Neural cell (in vitro differentiated cells): ENCODE measurements at regions not wholly inside any gene's neighbourhood (a gene's known extent, or its start where the extent isn't known, plus 50 kb on each side); places are given as distances from the start of the nearest gene placed in this dataset.

Experiments
- EP300 ChIP-seq: fragments of 450-650 bp; conservative IDR thresholded peaks from 2 replicates; pipeline ENCODE4 v1.6.1; 2014; ENCODE audit warnings: antibody characterized with exemption, mild to moderate bottlenecking, moderate library complexity; ENCODE audit not compliant: poor library complexity, severe bottlenecking
- EZH2 ChIP-seq: fragments of 200-600, 300-800 bp; shearing (Covaris generic), sonication (generic); IDR thresholded peaks from 2 replicates; pipeline ENCODE4 v1.6.1; 2014; ENCODE audit warnings: antibody characterized with exemption, low read length, borderline replicate concordance, mild to moderate bottlenecking; ENCODE audit not compliant: insufficient read depth, poor library complexity, severe bottlenecking
- MXI1 ChIP-seq: fragments of 450-650 bp; conservative IDR thresholded peaks from 2 replicates; pipeline ENCODE4 v1.6.1; 2014; ENCODE audit warnings: antibody characterized with exemption, mild to moderate bottlenecking; ENCODE audit not compliant: poor library complexity, severe bottlenecking
- POLR2AphosphoS5 ChIP-seq: IDR thresholded peaks from 2 replicates; pipeline ENCODE4 v1.6.1; 2012
- RAD21 ChIP-seq: fragments of 450-650 bp; conservative IDR thresholded peaks from 2 replicates; pipeline ENCODE4 v1.6.1; 2014; ENCODE audit warnings: antibody characterized with exemption, mild to moderate bottlenecking, moderate library complexity
- SMC3 ChIP-seq: fragments of 450-650 bp; conservative IDR thresholded peaks from 2 replicates; pipeline ENCODE4 v1.6.1; 2014; ENCODE audit warnings: antibody characterized with exemption, mild to moderate bottlenecking, moderate library complexity; ENCODE audit not compliant: poor library complexity
- TF ChIP-seq, protein P1 (sequence below): fragments of 450-650 bp; IDR thresholded peaks from 2 replicates; pipeline ENCODE4 v1.5.1; 2014; ENCODE audit warnings: antibody characterized with exemption, mild to moderate bottlenecking, moderate library complexity; ENCODE audit not compliant: poor library complexity, severe bottlenecking
- TF ChIP-seq, protein P2 (sequence below): IDR thresholded peaks from 2 replicates; pipeline ENCODE4 v1.6.1; 2012; ENCODE audit warnings: borderline replicate concordance

- TF ChIP-seq, protein P1, sequence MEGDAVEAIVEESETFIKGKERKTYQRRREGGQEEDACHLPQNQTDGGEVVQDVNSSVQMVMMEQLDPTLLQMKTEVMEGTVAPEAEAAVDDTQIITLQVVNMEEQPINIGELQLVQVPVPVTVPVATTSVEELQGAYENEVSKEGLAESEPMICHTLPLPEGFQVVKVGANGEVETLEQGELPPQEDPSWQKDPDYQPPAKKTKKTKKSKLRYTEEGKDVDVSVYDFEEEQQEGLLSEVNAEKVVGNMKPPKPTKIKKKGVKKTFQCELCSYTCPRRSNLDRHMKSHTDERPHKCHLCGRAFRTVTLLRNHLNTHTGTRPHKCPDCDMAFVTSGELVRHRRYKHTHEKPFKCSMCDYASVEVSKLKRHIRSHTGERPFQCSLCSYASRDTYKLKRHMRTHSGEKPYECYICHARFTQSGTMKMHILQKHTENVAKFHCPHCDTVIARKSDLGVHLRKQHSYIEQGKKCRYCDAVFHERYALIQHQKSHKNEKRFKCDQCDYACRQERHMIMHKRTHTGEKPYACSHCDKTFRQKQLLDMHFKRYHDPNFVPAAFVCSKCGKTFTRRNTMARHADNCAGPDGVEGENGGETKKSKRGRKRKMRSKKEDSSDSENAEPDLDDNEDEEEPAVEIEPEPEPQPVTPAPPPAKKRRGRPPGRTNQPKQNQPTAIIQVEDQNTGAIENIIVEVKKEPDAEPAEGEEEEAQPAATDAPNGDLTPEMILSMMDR, result no peak
- TF ChIP-seq SMC3 (no peak), POLR2AphosphoS5 (no peak), EZH2 (no peak), EP300 (no peak), MXI1 (no peak), RAD21 (no peak)
- TF ChIP-seq, protein P2, sequence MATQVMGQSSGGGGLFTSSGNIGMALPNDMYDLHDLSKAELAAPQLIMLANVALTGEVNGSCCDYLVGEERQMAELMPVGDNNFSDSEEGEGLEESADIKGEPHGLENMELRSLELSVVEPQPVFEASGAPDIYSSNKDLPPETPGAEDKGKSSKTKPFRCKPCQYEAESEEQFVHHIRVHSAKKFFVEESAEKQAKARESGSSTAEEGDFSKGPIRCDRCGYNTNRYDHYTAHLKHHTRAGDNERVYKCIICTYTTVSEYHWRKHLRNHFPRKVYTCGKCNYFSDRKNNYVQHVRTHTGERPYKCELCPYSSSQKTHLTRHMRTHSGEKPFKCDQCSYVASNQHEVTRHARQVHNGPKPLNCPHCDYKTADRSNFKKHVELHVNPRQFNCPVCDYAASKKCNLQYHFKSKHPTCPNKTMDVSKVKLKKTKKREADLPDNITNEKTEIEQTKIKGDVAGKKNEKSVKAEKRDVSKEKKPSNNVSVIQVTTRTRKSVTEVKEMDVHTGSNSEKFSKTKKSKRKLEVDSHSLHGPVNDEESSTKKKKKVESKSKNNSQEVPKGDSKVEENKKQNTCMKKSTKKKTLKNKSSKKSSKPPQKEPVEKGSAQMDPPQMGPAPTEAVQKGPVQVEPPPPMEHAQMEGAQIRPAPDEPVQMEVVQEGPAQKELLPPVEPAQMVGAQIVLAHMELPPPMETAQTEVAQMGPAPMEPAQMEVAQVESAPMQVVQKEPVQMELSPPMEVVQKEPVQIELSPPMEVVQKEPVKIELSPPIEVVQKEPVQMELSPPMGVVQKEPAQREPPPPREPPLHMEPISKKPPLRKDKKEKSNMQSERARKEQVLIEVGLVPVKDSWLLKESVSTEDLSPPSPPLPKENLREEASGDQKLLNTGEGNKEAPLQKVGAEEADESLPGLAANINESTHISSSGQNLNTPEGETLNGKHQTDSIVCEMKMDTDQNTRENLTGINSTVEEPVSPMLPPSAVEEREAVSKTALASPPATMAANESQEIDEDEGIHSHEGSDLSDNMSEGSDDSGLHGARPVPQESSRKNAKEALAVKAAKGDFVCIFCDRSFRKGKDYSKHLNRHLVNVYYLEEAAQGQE, result no peak
Measured at GRCh38 chr18:60543646-60544045, 171.1 kb upstream of the MC4R start.
